ENCODE measurements at regions not wholly inside any gene's neighbourhood (a gene's known extent, or its start where the extent isn't known, plus 50 kb on each side); places are given as distances from the start of the nearest gene placed in this dataset.

DNA sequence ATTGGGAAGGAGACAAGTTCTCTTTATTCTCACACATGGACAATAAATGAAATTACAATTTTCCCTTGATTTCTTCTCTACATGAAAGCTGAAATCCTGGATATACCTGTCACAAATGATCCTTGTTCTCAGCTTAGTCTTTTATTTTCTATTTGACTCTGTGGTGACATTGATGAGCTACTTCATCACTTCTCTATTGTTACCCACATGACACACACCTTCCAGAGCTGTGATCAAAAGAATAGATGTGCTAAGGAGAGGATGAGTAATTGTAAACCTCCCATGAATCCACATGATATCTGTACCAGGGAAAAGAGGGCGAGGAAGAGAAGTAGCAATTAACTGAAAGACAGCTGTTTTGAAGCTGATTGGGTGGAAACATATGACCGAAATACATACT is 102.0 kb downstream of the CAVIN4 start:
- Histone ChIP-seq H3K4me2 (ENCODE audit: low read depth, low read length) (no peak overlapping the region), H3K9ac (ENCODE audit: insufficient read depth, low read depth, low read length) (no peak overlapping the region), H3K27me3 (ENCODE audit: control insufficient read depth in 1 of 2, insufficient read depth in 2 of 2, low read length in 2 of 2) (no peaks in the 10 kb centered on the region), H3K4me1 (ENCODE audit: insufficient read depth, low read length) (no peaks in the 10 kb centered on the region), H2AFZ (ENCODE audit: low read length) (no peak overlapping the region), H3K9me3 (ENCODE audit: low read length) (no peaks in the 10 kb centered on the region), H3K4me3 (replicated peaks in 1 of 3; ENCODE audit: insufficient read depth in 1 of 3, low read depth in 2 of 3, low read length in 3 of 3) (no peak overlapping the region), H3K27ac (ENCODE audit: extremely low read length, insufficient read depth, low read length) (no peak overlapping the region), H3K36me3 (replicated peaks in 1 of 2; ENCODE audit: control insufficient read depth in 1 of 2, insufficient read depth in 2 of 2, low read length in 2 of 2) (no peaks in the 10 kb centered on the region), H3K79me2 (ENCODE audit: insufficient read depth, low read length) (no peaks in the 10 kb centered on the region), H4K20me1 (ENCODE audit: insufficient read depth, low read length) (no peaks in the 10 kb centered on the region)
- TF ChIP-seq ZNF766 (CRISPR knock-in tag; IDR thresholded peaks at IDR 0.05; ENCODE audit: borderline replicate concordance), result no peak
- TF ChIP-seq SP4 (CRISPR knock-in tag; IDR thresholded peaks at IDR 0.05), result no peak
- TF ChIP-seq ZBTB8A (CRISPR knock-in tag; IDR thresholded peaks at IDR 0.05; ENCODE audit: borderline replicate concordance, low read depth), result no peak
- intact Hi-C loops (cut with micrococcal nuclease; ENCODE audit: unreplicated experiment), result no loop called here
- BruUV-seq (replicated peaks), result no TSS peak
- ATAC-seq (no peak), DNase-seq (ENCODE audit: low spot score) (no peak), FAIRE-seq (no peak)
- CTCF ChIA-PET (ENCODE audit: low intra/inter-chr PET ratio, low total read pairs), result no interaction called here
- WGBS (ENCODE audit: low lambda C conversion rate), result 14% methylated on average over 2 of the region's 2 CpGs
- POLR2A ChIA-PET, result no interaction called here
- in situ Hi-C loops (cut with HindIII; ENCODE audit: extremely low pct_ligation_motif_present, low pct_unique_long_range_greater_than_20kb), result no loop called here

DNA sequence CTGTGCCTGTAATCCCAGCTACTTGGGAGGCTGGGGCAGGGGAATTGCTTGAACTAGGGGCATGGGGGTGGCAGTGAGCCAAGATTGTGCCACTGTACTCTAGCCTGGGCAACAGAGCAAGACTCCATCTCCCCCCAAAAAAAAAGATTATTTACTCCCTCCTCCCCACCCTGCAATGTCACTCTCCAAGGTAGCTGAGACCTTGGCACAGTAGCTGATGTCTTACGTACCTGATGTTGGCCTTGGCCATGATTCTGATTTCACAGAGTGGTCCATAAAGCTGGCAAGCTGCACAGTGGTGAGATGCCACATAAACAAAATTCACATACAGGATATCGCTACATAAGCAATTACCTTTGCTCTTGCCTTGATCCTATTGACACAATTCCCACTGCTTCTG is 108.5 kb downstream of the CAVIN4 start:
- CTCF ChIA-PET (ENCODE audit: low intra/inter-chr PET ratio, low total read pairs), result no interaction called here
- no peak for FAIRE-seq
- no peak overlapping the region for H3K4me2 ChIP-seq (ENCODE audit: low read depth, low read length)

More for the DNA sequence above, 108.5 kb downstream of the CAVIN4 start:
- H3K36me3 ChIP-seq (replicated peaks in 1 of 2; ENCODE audit: control insufficient read depth in 1 of 2, insufficient read depth in 2 of 2, low read length in 2 of 2), result no peaks in the 10 kb centered on the region
- H3K9me3 ChIP-seq (ENCODE audit: low read length), result no peaks in the 10 kb centered on the region
- no peak for ATAC-seq
- BruUV-seq (replicated peaks), result no TSS peak
- intact Hi-C loops (cut with micrococcal nuclease; ENCODE audit: unreplicated experiment) (no loop called here), in situ Hi-C loops (cut with HindIII; ENCODE audit: extremely low pct_ligation_motif_present, low pct_unique_long_range_greater_than_20kb) (no loop called here)
- no peak for DNase-seq (ENCODE audit: low spot score)
- H4K20me1 ChIP-seq (ENCODE audit: insufficient read depth, low read length), result no peaks in the 10 kb centered on the region
- no peaks in the 10 kb centered on the region for H3K4me1 ChIP-seq (ENCODE audit: insufficient read depth, low read length)
- no peak overlapping the region for H3K4me3 ChIP-seq (replicated peaks in 1 of 3; ENCODE audit: insufficient read depth in 1 of 3, low read depth in 2 of 3, low read length in 3 of 3)
- no peak for TF ChIP-seq GLI4 (CRISPR knock-in tag; IDR thresholded peaks at IDR 0.05; ENCODE audit: borderline replicate concordance)
- no peak for TF ChIP-seq NFYC (CRISPR knock-in tag; IDR thresholded peaks at IDR 0.05)
- 45% methylated on average over 2 of the region's 2 CpGs for WGBS (ENCODE audit: low lambda C conversion rate)
- no peak overlapping the region for H3K27ac ChIP-seq (ENCODE audit: extremely low read length, insufficient read depth, low read length)
- 0 out of 5 replicates have a peak, but pooled peaks cover 0 to 3% of the 10 kb centered on the region in 2 experiments for H3K27me3 ChIP-seq (ENCODE audit: control insufficient read depth in 1 of 2, insufficient read depth in 2 of 2, low read length in 2 of 2)
- no peaks in the 10 kb centered on the region for H3K79me2 ChIP-seq (ENCODE audit: insufficient read depth, low read length)
- no peak overlapping the region for H3K9ac ChIP-seq (ENCODE audit: insufficient read depth, low read depth, low read length)
- POLR2A ChIA-PET, result no interaction called here
- H2AFZ ChIP-seq (ENCODE audit: low read length), result no peak overlapping the region

Data from HepG2 (cell line).